Adipose tissue (tissue), 3 donors: ENCODE measurements at regions not wholly inside any gene's neighbourhood (a gene's known extent, or its start where the extent isn't known, plus 50 kb on each side); places are given as distances from the start of the nearest gene placed in this dataset.

ENCODE experiments used
- H3K27ac ChIP-seq: one replicate; pipeline ENCODE4 v1.5.1; 2013; ENCODE audit warnings: low read depth, low read length
- WGBS, 3 donors: extraction: QIAGEN DNeasy Blood & Tissue Kit; methylation state at CpG; one replicate each; pipeline ENCODE4 v1.1.7; 2013; 5-methylcytosine and 5-hydroxymethylcytosine counted together
- donor health status: healthy with polysubstance abuse.
- donor health status: Bipolar disorder and iron deficiency.
- donor health status: healthy.

GRCh38 chr1:14522077-14522925, 76.2 kb upstream of the KAZN start:
- 50 to 66% (median 52%) methylated on average over 9 of the region's 9 CpGs for WGBS, 3 donors

GRCh38 chr1:14522926-14523241, 75.6 kb upstream of the KAZN start:
- WGBS, 3 donors, result 53 to 62% (median 55%) methylated on average over 4 of the region's 4 CpGs
- no peak overlapping the region for H3K27ac ChIP-seq

More at GRCh38 chr1:14522077-14522925, 76.2 kb upstream of the KAZN start:
- H3K27ac ChIP-seq, result no peak overlapping the region

- H3K27ac ChIP-seq, result no peak overlapping the region
- 79 to 88% (median 87%) methylated on average over 3 of the region's 3 CpGs for WGBS, 3 donors
Observed at GRCh38 chr1:14524826-14525636, 73.5 kb upstream of the KAZN start.

GRCh38 chr1:14529475-14529874, 69.0 kb upstream of the KAZN start:
- WGBS, 3 donors, result 61 to 70% (median 68%) methylated on average over 2 of the region's 2 CpGs
- H3K27ac ChIP-seq, result no peak overlapping the region

GRCh38 chr1:14531519-14531918, 67.0 kb upstream of the KAZN start:
- 77 to 83% (median 82%) methylated on average over 4 of the region's 4 CpGs for WGBS, 3 donors

GRCh38 chr1:14535619-14536355, 62.7 kb upstream of the KAZN start:
- WGBS, 3 donors, result 69 to 84% (median 80%) methylated on average over 6 of the region's 6 CpGs

More at GRCh38 chr1:14531519-14531918, 67.0 kb upstream of the KAZN start:
- no peak overlapping the region for H3K27ac ChIP-seq

GRCh38 chr1:14538335-14538734, 60.1 kb upstream of the KAZN start:
- H3K27ac ChIP-seq, result no peak overlapping the region
- WGBS, 3 donors, result 89 to 93% (median 91%) methylated on average over 4 of the region's 4 CpGs

More at GRCh38 chr1:14535619-14536355, 62.7 kb upstream of the KAZN start:
- no peak overlapping the region for H3K27ac ChIP-seq

GRCh38 chr1:14539309-14539708, 59.2 kb upstream of the KAZN start:
- WGBS, 3 donors, result 74 to 94% (median 79%) methylated on average over 3 of the region's 3 CpGs

GRCh38 chr1:14539953-14540563, 58.4 kb upstream of the KAZN start:
- 56 to 68% (median 58%) methylated on average over 9 of the region's 9 CpGs for WGBS, 3 donors
- H3K27ac ChIP-seq, result no peak overlapping the region

More at GRCh38 chr1:14539309-14539708, 59.2 kb upstream of the KAZN start:
- H3K27ac ChIP-seq, result no peak overlapping the region

GRCh38 chr1:14541348-14541747, 57.1 kb upstream of the KAZN start:
- H3K27ac ChIP-seq, result no peak overlapping the region
- 35 to 74% (median 73%) methylated on average over 5 of the region's 5 CpGs for WGBS, 3 donors

GRCh38 chr1:14543191-14543840, 55.2 kb upstream of the KAZN start:
- no peak overlapping the region for H3K27ac ChIP-seq
- 58 to 77% (median 65%) methylated on average over 7 of the region's 7 CpGs for WGBS, 3 donors

GRCh38 chr1:14544319-14544718, 54.2 kb upstream of the KAZN start:
- WGBS, 3 donors, result 76 to 79% (median 78%) methylated on average over 2 of the region's 2 CpGs
- no peak overlapping the region for H3K27ac ChIP-seq

GRCh38 chr1:14545422-14546025, 53.0 kb upstream of the KAZN start:
- H3K27ac ChIP-seq, result no peak overlapping the region
- WGBS, 3 donors, result 68 to 92% (median 85%) methylated on average over 4 of the region's 4 CpGs

- H3K27ac ChIP-seq, result no peak overlapping the region
- WGBS, 3 donors, result 51 to 69% (median 65%) methylated on average over 3 of the region's 3 CpGs
Observed at GRCh38 chr1:14546416-14546815, 52.1 kb upstream of the KAZN start.
